Myocyte (in vitro differentiated cells): ENCODE measurements at regions not wholly inside any gene's neighbourhood (a gene's known extent, or its start where the extent isn't known, plus 50 kb on each side); places are given as distances from the start of the nearest gene placed in this dataset.
"Not testable (repeated sequence)": the region's sequence is repeated elsewhere in the genome, so short reads cannot be mapped to it uniquely, and the experiment has no call there.

ENCODE experiments used
- DNase-seq: peaks from one replicate; pipeline ENCODE4 v3.0.0-alpha.2; 2012; ENCODE audit warnings: low read depth

DNA sequence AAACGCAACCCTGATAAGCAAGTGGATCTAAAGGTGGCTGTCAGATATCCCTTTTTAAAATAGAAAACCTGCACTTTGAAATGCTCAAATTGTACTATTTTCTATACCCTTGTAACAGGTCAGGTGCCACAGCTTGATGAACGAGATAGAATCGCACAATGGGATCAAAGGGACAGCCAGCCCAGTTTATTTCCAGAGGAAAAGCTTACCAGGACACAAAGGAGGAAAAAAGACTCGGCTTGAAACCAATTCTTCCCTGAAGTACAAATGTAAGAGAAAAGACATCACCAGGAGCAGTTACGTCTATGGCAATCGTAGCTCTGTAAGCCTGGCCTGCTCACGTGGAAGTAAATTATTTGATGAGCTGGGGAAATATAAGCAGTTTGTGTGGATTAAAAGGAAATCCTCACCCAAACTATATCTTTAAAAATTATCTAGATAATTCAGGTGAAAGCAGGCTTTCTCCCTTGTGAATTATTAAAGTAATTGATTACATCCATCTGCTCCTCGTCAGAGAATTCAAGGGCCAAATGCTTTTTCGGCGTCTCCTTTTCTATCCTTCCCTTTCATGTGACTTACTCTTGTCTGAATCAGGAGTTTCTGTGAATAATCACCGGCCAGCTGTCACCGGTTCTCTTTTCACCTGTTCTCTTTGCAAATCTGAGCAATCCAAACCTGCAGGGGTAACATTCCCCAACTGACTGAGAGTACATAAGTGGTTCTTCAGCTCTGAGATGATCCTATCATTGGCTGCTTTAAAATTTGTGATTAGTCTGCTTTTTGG is 339.2 kb upstream of the ONECUT1 start:
- DNase-seq, result no peak

DNA sequence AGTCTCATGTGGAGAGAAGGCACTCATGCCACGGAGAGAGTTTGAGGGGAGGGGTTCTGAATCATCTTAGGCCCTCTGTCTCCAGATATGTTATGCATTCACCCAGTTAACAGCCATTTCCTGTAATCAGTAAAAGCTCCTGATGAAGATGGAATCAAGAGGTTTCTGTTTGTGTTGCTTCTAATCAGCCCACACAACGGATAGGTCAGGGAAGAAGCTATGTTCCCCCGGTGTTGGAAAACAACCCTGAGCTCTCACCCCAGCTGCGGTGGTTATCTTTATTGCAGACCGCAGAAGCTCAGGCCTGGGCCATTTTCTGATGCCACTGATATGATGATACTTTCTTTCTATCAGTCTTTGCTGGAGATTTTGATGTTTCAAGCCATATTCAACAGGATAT is 338.5 kb upstream of the ONECUT1 start:
- no peak for DNase-seq

DNA sequence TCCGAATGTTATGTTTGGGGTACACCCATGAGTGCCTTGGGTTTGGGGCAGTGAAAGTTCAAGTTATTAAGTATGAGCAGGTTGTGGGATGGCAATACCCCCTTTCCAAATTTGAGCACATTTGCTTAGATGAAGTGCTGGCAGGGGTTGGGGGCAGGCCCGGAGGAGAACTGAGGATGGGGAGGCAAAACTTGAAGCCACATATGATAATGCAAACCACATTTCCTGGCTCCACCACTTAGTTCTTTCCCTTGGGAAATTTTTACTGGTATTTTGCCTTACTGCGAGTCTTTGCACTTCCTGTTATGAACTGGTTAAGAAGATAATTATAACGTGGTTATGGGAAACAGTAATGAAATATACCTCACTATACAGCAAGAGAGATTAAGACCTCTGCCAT is 336.0 kb upstream of the ONECUT1 start:
- DNase-seq, result no peak

DNA sequence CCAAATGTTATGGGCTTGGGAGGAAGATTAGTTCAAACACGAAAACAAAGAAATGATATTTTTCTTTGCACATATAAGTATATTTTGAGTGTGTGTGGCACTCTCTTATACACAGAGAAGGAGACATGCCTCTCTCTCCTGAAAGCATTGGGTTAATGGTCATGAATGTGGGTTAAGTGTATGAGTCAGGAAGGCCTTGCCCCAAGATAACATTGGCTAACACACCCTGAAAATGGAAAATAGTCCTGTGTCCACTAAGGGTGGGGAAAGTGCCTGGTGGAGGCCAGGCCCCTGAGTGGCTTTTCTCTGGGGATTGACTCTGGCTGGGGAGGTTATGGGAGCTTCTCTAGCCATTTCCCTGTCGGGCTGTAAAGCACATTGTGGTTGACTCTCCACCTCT is 332.7 kb upstream of the ONECUT1 start:
- DNase-seq, result no peak

DNA sequence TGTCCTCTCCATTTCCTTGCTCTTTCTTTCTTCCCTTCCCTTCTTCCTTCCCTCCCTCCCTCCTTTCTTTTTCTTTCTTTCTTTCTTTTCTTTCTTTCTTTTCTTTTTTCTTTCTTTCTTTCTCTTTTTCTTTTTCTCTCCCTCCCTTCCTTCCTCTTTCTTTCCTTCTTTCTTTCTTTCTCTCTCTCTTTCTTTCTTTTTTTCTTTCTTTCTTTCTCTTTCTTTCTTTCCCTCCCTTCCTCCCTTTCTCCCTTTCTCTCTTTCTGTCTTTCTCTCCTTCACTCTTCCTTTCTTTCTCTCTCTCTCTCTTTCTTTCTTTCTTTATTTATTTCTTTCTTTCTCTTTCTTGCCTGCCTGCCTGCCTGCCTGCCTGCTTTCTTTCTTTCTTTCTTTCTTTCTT is 326.8 kb upstream of the ONECUT1 start:
- DNase-seq, result not testable (repeated sequence)

DNA sequence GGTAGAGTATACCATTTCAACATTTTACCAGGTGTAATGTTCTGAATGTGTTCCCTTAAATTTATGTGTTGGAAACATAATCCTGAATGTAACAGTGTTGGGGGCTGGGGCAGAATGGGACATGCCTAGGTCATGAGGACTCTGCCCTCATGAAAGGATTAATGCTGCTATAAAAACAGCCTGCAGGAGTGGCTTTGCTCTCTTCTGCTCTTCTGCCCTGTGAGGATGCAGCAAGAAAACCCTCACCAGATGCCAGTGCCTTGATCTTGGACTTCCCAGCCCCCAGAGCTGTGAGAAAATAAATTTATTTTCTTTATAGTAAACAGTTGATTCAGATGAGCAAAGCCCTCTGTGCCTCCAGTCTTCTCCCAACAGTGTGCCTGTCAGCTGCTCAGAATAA is 326.0 kb upstream of the ONECUT1 start:
- DNase-seq, result no peak

DNA sequence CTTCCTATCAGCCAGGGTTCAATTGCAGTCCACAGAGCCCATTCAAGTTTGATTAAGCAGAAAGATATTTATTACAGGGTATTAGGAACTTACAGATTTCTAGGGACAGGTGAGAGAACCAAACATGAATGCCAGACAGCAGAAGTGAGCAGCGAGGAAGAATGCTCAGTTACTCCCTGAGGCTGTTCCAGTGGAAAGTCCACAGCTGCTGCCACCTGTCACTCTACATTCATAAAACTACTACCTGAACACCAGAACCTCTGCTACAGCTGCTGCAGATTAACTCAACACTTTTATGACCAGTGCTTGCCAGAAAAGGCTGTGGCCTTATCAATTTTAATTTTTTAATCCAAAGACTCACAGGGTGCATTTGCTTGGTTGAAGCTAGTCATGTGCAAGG is 325.4 kb upstream of the ONECUT1 start:
- DNase-seq, result no peak

DNA sequence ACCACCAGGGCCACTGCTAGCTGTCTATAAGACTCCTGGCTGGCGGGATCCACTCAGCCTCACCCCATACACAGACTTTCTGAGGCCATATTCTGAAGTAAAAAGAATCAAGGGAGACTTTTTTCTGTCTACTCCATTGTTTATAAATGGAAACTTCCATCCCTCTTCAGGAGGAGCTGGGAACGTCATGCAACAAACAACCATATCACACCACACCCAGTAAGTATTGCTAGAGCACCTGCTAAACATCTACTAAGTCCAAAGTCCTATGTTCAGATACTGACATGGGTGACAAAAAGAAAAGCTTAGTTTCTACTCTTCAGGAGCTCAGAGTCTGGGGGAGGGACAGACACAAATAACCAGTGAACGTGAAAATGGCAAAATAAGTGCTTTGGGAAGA is 324.8 kb upstream of the ONECUT1 start:
- DNase-seq, result no peak

DNA sequence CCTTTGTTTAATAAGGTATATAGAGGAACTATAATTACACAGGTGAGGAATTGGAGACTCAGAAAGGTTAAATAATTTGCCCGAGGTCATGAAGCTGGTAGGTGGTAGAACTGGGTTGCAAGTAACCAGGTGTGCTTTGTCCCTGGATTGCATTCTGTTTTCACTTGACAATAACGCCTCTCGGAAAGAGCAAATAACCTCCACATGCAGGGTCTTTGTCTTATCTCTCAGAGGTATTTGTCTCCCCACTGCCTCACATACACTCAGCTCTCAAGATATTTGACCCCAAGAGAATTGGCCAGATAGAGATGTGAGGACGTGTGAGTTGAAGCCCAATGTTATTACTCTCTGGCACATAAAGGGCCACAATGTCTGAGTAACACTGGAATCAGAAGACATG is 320.9 kb upstream of the ONECUT1 start:
- no peak for DNase-seq

DNA sequence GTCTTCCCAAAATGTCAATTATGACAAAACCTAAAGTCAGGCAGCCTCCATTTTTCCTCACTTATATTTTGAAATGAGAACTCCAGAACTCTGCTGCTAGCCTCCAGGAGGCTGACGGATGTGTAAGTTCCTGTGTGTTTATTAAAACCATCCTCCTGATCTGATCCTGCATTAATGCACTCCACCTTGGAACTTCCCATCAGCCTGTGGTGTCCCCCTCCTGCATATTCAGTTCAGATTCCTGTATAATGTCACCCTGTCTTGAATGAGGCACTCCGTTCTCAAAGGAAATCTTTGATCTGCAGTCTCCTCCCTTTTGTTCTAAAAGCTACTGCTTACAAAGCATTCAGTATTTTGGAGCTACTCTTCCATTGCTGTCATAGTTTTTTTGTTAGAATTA is 318.2 kb upstream of the ONECUT1 start:
- no peak for DNase-seq

DNA sequence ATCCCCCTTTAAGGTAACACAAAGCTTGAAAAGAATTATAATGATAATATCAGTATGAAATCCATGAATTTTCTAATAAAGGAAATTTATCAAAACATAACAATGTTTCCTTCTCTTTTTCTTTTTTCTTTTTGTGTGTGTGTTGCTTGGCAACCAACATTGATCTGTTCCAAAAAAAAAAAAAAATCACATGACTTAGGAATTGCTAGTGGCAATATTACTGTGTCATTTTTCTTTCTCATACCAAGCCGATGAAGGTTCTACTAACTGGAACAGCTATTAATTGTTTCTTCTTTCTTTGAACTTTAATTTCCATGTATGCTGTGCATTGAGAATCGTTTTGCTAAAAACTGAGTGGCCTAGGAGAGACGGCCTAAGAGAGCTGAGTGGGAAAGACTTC is 317.7 kb upstream of the ONECUT1 start:
- DNase-seq, result no peak

DNA sequence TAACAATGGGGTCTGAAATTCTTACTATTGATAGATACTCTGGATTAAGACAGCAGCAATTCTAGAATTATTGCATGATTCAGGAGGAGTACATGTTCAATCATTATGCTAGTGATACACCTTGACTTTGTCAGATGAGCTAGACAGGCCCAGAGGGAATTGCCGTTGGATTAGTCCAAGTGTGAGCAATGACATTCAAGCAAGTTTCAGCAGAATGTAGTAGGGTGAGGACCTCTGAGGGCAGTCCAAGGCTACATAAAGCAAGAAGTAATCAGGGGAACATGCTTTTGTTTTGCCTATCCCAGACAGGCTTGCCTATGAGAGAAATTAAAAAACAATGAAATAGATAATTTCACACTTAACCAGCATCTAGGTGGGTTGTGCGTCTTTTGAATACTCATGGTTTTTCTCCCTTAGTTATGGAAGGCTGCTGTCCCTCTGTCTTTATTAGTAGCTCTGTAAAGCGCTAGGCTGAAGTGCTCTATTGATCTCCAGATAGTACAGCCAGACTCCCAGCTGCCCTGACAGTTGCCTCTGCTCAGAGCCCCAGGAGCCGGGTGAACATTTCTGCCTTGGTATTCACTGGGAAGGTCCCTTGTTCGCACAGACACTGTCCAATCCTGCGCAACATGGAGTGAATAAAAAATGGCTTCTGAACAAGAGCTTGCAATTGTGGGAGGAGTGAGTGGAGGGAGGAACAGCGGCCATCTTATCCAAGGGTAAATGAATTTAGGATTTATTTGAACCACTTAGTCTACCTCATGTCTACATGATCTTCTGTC is 316.6 kb upstream of the ONECUT1 start:
- no peak for DNase-seq

DNA sequence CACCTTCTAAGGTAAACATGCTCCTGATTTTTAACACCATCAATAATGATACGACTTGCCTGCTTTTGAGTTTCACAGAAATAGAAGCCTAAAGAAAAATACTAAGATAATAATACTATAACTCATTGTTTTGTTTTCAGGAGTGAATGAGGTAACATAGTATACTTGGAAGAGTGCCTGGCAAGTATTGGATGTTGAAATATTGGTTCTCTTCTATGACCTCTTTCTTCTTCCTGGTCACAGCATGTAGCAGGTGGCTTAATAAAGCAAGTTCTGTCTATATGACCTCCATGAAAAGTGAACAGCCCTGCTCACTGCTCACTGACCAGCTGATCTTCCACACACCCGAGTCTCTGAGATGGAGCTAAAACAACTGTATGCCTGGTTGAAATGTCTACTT is 312.3 kb upstream of the ONECUT1 start:
- DNase-seq, result no peak

DNA sequence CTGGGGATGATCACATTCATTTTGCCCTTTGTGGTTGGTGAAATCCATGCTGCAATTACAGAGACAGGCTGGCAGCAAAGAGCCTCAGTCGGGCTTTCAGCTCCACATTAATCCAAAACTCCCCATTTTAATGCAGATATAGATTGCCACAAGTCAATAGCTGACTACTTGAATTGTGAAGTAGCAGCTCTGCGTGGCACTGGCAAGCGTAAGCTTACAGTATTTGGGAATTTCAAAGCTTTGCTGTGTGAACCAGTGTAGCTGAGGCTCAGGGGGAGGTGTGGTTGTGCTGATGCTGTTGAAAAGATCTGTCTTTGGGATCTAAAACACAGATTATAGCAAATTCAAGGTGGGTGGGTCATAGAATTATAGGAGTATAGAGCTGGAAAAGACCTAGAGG is 290.3 kb upstream of the ONECUT1 start:
- DNase-seq, result no peak

DNA sequence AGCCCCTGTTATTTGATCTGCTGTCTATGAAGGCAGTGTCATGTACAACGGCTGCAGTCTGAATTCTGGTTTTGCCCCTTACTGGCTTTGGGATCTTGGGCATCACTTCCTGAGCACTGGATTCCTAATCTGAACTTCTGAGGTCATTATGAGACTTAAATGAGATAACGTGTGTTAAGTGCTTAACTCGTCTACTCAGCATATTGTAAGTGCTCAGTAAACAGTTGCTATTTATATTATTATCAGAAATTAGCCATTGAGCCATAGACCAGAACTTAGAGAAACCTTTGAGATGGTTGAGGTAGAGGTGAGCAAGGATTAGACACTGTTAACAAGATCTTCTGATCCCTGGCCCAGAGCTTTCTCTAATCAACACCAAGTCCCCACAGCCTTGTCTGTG is 284.1 kb upstream of the ONECUT1 start:
- DNase-seq, result no peak

DNA sequence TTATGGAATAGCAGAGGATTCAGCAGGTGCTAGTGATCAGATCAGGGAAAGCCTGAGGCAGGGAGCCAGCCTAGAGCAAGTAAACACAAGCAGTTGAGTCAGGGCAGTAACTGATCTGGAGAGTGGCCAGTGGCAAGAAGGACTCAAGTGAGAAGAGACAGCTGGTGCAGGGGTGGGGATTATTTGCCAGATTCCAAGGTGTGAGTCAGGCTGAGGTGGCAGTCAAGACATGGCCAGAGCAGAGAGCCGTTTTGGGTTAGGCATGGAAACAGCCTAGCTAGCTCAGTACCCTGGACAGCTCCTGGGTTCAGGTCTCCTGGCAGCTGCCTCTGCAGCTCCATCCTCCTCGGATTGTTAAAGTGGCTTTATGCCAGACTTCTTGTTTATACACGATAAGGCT is 281.9 kb upstream of the ONECUT1 start:
- peak; percentile 74 for DNase-seq

DNA sequence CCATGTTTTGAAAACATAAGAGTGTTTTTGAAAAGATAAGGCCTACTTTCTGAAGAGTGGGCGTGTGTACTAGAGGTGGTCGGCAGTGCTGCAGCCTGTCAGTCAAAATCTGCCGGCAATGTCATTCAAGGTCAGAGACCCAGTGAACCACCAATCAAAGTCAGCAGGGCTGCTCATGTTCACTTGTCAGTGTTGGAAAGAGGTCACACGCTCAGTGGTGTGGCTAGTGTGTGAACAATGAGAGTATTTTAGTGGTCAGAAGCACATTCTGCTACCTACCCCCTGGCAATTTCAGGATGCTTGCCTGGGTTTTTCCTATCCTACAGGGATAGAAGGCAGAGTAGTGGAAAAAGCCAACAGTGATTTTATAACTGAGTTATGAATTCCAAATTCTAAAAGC is 278.5 kb upstream of the ONECUT1 start:
- no peak for DNase-seq

DNA sequence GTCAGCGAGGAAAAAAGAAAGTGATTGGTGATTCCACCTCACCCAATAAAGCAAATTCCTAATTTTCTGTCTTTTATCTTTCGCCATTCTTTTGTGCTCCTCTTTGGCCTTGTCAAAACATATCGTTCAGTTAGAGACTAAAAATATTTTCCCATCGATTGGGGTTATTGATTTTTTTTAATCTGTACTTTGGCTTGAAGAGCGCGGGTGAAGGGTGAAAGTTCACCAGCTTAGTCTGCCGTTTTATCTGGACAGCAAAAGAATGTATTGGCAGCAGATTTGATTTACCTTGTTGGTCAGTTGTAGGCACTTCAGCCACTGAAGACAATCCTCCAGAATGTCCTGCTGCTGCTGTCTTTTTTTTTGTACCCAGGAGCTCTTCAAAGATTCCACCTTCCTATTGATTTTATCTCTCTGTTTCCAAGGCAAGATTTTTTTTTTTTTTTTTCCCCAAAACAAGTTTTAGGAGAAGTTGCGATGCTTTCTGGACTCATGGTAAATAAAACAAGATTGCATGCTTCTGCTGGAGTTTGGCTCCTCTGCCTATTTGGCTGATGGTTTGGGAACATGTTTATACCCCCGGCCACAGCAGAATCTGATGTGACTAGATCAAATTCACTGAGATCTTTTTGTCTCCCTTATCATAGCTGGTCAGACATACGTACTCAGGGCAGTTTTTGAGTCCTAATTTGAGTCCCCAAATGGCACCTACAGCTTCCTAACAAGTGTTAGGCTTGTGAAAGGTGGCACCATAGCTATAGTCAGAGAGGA is 269.3 kb upstream of the ONECUT1 start:
- no peak for DNase-seq

DNA sequence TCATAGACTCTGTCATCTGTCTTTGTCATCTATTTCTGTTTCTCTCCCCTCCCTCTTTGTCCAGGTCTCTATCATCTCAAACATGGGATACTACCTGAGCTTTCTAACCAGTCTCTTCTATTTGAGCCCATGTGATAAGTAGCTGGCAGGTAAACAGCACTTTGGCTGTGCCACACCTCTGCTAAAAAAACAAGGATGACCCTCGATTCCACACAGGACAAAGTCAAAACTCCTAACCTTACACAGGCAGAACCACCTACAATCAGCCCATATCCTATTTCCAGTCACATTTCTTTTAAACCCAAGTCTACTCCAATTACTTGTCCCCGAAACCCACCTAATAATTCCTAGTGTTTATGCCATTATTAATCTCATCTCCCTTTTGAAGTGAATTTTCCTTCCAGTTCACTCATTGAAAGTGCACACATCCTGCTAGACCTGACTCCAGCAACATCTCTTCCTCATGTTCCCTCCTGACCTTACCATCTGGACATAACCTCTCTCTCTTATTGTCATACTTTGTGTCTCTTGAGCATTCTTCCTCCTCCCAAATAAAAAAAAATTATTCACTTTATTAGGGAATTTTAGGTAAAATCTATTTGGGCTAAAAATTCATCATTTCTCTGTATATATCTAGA is 256.1 kb upstream of the ONECUT1 start:
- DNase-seq, result no peak

DNA sequence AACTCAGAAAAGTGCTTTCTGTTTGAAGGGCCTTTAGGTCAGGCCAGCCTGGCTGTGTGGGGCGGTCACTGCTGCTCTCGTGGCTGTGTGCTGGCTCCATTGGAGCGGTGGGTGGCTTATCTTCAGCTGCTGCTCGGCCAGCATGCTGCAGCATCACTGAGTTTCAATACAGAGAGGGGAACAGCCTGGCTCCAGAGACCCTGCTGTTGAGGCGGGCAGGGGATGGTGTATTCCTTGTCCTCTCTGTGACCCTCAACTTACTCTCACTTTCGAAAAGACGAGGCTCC is 248.5 kb upstream of the ONECUT1 start:
- DNase-seq, result no peak

DNA sequence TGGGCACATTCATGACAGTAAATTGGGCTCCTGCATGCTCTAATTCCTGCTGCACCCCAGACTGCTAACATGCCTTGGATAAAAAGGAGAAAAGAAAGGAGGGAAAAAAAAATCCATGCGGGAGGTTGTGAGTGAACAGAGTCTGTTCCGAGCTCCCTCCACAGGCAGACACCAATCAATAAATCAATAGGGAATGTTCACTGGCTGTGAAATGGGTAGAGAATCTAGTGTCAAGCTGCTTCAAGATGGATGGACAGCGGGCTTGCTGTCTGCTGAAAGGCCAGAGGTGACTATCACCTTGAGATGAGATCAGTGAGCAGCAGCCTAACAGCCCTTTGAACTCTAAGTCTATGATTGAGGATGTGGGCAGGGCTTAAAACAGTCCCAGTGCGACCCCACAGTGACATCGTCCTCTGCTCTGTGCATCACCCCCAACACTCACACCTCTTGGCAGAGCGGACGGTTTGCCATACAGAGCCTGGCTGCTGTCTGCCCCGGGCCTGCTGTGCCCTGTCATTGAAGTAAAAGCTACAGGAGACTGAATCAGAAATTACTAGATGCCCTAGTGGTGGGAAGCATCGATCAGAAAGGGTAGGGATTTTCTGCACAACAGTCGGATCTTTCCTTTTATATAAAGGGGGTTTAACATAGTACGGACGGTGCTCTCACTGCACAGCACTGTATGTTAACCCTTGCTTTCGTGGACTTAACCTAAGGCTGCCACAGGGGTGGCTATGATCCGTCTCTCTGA is 247.9 kb upstream of the ONECUT1 start:
- no peak for DNase-seq
